ENCODE measurements at regions not wholly inside any gene's neighbourhood (a gene's known extent, or its start where the extent isn't known, plus 50 kb on each side); places are given as distances from the start of the nearest gene placed in this dataset.

GRCh38 chr12:115174920-115175319 lies 490.9 kb upstream of the TBX3 start:
- DNase-seq (ENCODE audit: low spot score), result no peak
- H3K4me3 Mint-ChIP-seq, result no peak overlapping the region
- no peaks in the 10 kb centered on the region for H3F3A ChIP-seq (ENCODE audit: low read depth)
- no peaks in the 10 kb centered on the region for H3K36me3 ChIP-seq
- H3K27me3 ChIP-seq, result peaks cover 6% of the 10 kb centered on the region
- H3K9me3 Mint-ChIP-seq, result no peaks in the 10 kb centered on the region
- H4K20me1 ChIP-seq (ENCODE audit: low read depth), result no peaks in the 10 kb centered on the region
- no peak overlapping the region for H3K27ac ChIP-seq
- H3K4me3 ChIP-seq, result no peak overlapping the region
- H3K4me1 ChIP-seq, result no peaks in the 10 kb centered on the region
- TF ChIP-seq CTCF (IDR thresholded peaks at IDR 0.05) (no peak), EZH2phosphoT487 (IDR thresholded peaks at IDR 0.05) (no peak), EZH2 (IDR thresholded peaks at IDR 0.05) (no peak)
- peaks cover 6% of the 10 kb centered on the region for H3K27me3 Mint-ChIP-seq (ENCODE audit: insufficient read depth, low read depth)
- peaks cover 7% of the 10 kb centered on the region for H3K4me1 Mint-ChIP-seq
- H3K9ac ChIP-seq, result no peak overlapping the region
- H3K9me3 ChIP-seq (ENCODE audit: low read depth), result no peaks in the 10 kb centered on the region
- no peak overlapping the region for H3K4me2 ChIP-seq
- H2AFZ ChIP-seq (replicated peaks), result no peak overlapping the region
- no peak overlapping the region for H3K27ac Mint-ChIP-seq
- no peaks in the 10 kb centered on the region for H3K79me2 ChIP-seq (ENCODE audit: low read depth)
- no peaks in the 10 kb centered on the region for H3K36me3 Mint-ChIP-seq

- no peak for TF ChIP-seq EZH2 (IDR thresholded peaks at IDR 0.05)
- no peak for TF ChIP-seq CTCF (IDR thresholded peaks at IDR 0.05)
- no peak for TF ChIP-seq EZH2phosphoT487 (IDR thresholded peaks at IDR 0.05)
- peaks cover 6% of the 10 kb centered on the region for H3K27me3 ChIP-seq
- no peak overlapping the region for H3K4me2 ChIP-seq
- H3K27me3 Mint-ChIP-seq (ENCODE audit: insufficient read depth, low read depth), result peaks cover 2% of the 10 kb centered on the region
- H3K36me3 ChIP-seq, result no peaks in the 10 kb centered on the region
- no peak for DNase-seq (ENCODE audit: low spot score)
- H3K9ac ChIP-seq, result no peak overlapping the region
- no peak overlapping the region for H3K27ac ChIP-seq
- no peaks in the 10 kb centered on the region for H3K9me3 ChIP-seq (ENCODE audit: low read depth)
- H3F3A ChIP-seq (ENCODE audit: low read depth), result no peaks in the 10 kb centered on the region
- no peaks in the 10 kb centered on the region for H3K36me3 Mint-ChIP-seq
- no peak overlapping the region for H2AFZ ChIP-seq (replicated peaks)
- no peaks in the 10 kb centered on the region for H3K9me3 Mint-ChIP-seq
- H3K4me3 Mint-ChIP-seq, result no peak overlapping the region
- no peak overlapping the region for H3K27ac Mint-ChIP-seq
- no peaks in the 10 kb centered on the region for H4K20me1 ChIP-seq (ENCODE audit: low read depth)
- no peak overlapping the region for H3K4me3 ChIP-seq
- no peaks in the 10 kb centered on the region for H3K4me1 ChIP-seq
- H3K79me2 ChIP-seq (ENCODE audit: low read depth), result no peaks in the 10 kb centered on the region
- peaks cover 7% of the 10 kb centered on the region for H3K4me1 Mint-ChIP-seq
Observed at GRCh38 chr12:115172521-115172920, 488.5 kb upstream of the TBX3 start.

GRCh38 chr12:115169981-115170380 lies 486.0 kb upstream of the TBX3 start:
- no peaks in the 10 kb centered on the region for H3K9me3 Mint-ChIP-seq
- Histone ChIP-seq H2AFZ (replicated peaks) (no peak overlapping the region), H3K36me3 (no peaks in the 10 kb centered on the region), H3F3A (ENCODE audit: low read depth) (no peaks in the 10 kb centered on the region), H3K4me1 (no peaks in the 10 kb centered on the region), H4K20me1 (ENCODE audit: low read depth) (peaks cover 3% of the 10 kb centered on the region), H3K9ac (no peak overlapping the region), H3K27ac (no peak overlapping the region), H3K4me2 (no peak overlapping the region), H3K79me2 (ENCODE audit: low read depth) (no peaks in the 10 kb centered on the region), H3K27me3 (peaks cover 21% of the 10 kb centered on the region), H3K4me3 (no peak overlapping the region), H3K9me3 (ENCODE audit: low read depth) (no peaks in the 10 kb centered on the region)
- TF ChIP-seq EZH2 (IDR thresholded peaks at IDR 0.05) (no peak), EZH2phosphoT487 (IDR thresholded peaks at IDR 0.05) (no peak), CTCF (IDR thresholded peaks at IDR 0.05) (no peak)
- DNase-seq (ENCODE audit: low spot score), result no peak
- no peak overlapping the region for H3K4me3 Mint-ChIP-seq
- no peaks in the 10 kb centered on the region for H3K36me3 Mint-ChIP-seq
- H3K27me3 Mint-ChIP-seq (ENCODE audit: insufficient read depth, low read depth), result peaks cover 3% of the 10 kb centered on the region
- no peak overlapping the region for H3K27ac Mint-ChIP-seq
- peaks cover 4% of the 10 kb centered on the region for H3K4me1 Mint-ChIP-seq
